ENCODE measurements at regions not wholly inside any gene's neighbourhood (a gene's known extent, or its start where the extent isn't known, plus 50 kb on each side); places are given as distances from the start of the nearest gene placed in this dataset.

DNA sequence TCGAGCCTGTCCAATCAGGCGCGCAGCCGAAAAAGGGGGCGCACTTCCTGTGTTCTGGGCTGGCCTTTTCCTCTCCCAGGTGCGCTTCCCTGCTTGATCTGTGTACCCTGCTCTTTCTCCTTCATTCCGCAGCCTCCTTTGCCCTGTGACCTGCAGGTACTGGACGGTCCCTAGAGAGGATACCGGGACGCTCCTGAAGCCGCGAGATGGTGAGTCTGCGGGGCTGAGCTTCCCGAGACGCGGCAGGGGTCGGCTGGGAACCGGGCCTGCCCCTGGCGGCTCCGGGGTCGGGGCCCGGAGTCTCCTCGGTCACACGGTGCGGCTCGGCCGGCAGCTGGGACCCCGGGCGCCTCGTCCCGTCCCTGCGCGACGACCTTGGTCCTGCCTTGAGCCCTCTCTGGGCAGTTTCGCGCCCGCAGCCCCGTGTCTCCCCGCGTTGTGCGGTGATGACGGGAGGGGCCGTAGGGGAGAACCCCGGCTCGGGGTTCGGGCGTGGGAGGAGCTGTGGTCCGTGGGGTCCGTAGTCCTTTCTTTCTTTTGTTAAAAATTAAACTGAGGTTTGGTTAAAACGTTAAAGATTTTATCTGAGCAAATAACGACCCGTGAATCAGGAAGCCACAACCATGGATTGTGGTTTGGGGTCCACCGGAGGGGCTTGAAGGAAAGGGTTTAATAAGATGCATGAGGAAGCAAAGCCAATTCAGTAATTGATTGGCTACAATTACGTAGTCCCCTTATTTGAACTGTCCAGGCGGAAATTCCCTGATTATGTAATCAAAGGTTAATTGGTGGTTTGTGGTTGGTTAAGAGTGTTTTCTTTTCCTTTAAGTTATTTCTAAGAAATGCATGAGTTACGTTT lies 172.8 kb upstream of the ZNF267 start:
- Histone ChIP-seq H3K27ac (ENCODE audit: insufficient read depth, low read depth, low read length, poor library complexity, severe bottlenecking) (no peak overlapping the region), H3K9me3 (ENCODE audit: control insufficient read depth, low read length) (no peaks in the 10 kb centered on the region)

DNA sequence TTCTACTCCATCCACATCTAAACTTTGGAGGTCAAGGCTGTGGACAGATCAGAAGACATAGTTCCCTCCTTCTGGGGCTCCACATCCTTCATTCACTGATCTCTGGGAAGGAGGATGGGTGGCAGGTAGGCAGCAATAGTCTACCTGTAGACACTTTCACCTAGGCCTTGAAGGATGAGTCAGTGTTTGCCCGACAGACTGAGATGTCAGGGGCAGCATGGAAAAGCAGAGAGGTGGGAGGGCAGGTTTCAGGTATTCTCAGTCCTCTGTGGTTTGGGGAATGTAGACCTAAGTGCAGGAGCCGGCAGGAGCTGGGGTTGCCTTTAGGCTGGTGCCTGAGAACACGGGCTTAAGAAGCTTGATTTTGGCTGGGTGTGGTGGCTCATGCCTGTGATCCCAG lies 171.9 kb upstream of the ZNF267 start:
- H3K4me1 ChIP-seq (ENCODE audit: control insufficient read depth, insufficient read depth, low read length) = no peaks in the 10 kb centered on the region
- H3K27me3 ChIP-seq (ENCODE audit: control insufficient read depth, insufficient read depth, low read length, poor library complexity, severe bottlenecking) = peaks cover 8% of the 10 kb centered on the region
- no peaks in the 10 kb centered on the region for H3K9me3 ChIP-seq (ENCODE audit: control insufficient read depth, low read length)
- peaks cover 29% of the 10 kb centered on the region for H3K36me3 ChIP-seq (ENCODE audit: control insufficient read depth, insufficient read depth, low read length)
- H3K4me3 ChIP-seq (ENCODE audit: insufficient read depth, low read depth, low read length) = peak overlapping the region; percentile 84
- H3K27ac ChIP-seq (ENCODE audit: insufficient read depth, low read depth, low read length, poor library complexity, severe bottlenecking) = no peak overlapping the region
- 77 to 78% methylated on average over 3 of the region's 3 CpGs for WGBS, 2 experiments

More for the DNA sequence above, 172.8 kb upstream of the ZNF267 start:
- H3K36me3 ChIP-seq (ENCODE audit: control insufficient read depth, insufficient read depth, low read length) = peaks cover 26% of the 10 kb centered on the region
- H3K4me3 ChIP-seq (ENCODE audit: insufficient read depth, low read depth, low read length) = peak overlapping the region; percentile 84
- no peaks in the 10 kb centered on the region for H3K4me1 ChIP-seq (ENCODE audit: control insufficient read depth, insufficient read depth, low read length)
- WGBS, 2 experiments = 4% methylated on average over 56 of the region's 56 CpGs
- peaks cover 8% of the 10 kb centered on the region for H3K27me3 ChIP-seq (ENCODE audit: control insufficient read depth, insufficient read depth, low read length, poor library complexity, severe bottlenecking)

DNA sequence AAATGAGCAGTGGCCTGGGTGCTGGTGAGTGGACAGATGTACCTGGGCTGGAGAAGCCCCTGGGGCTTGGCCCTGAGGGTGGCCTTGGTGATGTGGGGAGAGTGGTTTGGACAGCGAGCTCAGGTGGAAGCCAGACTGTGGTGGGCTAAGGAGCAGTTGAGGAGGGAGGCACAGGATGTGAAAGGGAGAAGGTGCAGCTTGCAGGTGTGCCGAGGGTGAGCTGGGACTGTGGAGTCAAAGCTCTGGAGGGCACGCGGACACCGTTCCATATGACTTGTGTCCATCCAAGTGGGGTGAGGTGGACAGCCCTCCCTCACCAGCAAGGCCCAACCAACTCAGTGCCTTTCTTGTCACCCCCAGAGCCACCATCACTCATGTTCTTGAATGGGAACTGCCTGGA lies 170.8 kb upstream of the ZNF267 start:
- WGBS, 2 experiments = 95 to 99% methylated on average over 5 of the region's 5 CpGs
- H3K9me3 ChIP-seq (ENCODE audit: control insufficient read depth, low read length) = no peaks in the 10 kb centered on the region
- no peak overlapping the region for H3K4me3 ChIP-seq (ENCODE audit: insufficient read depth, low read depth, low read length)
- peaks cover 8% of the 10 kb centered on the region for H3K27me3 ChIP-seq (ENCODE audit: control insufficient read depth, insufficient read depth, low read length, poor library complexity, severe bottlenecking)
- peaks cover 29% of the 10 kb centered on the region for H3K36me3 ChIP-seq (ENCODE audit: control insufficient read depth, insufficient read depth, low read length)
- no peak overlapping the region for H3K27ac ChIP-seq (ENCODE audit: insufficient read depth, low read depth, low read length, poor library complexity, severe bottlenecking)
- H3K4me1 ChIP-seq (ENCODE audit: control insufficient read depth, insufficient read depth, low read length) = no peaks in the 10 kb centered on the region

DNA sequence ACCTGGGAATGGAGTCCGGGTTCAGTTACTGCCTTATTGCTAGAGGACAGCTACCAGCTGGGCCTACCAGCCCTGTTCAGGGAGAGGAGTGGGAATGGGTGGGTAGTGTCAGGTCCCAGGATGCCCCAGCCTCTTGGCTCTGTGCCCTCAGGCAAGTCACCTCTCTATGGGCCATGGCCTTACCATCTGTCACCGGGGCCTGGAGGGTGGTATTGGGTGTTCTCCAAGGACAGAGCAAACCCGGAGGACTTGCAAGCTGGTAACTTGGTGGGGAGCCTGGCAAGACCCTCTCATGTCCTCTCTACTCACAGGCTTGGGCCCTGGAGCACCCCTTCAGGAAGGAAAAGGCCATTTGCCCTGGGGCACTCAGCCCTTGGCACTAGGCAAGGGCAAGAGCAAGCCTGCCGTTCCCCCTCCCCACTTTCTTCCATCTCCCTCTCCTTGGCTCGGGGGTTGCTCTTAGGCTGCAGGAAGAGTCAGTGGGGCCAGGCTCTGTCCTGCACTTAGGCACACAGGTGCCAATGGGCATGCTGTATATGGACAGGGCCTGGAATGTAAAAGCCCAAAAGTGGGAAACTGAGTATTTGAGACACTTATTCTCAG lies 170.0 kb upstream of the ZNF267 start:
- H3K4me3 ChIP-seq (ENCODE audit: insufficient read depth, low read depth, low read length) = no peak overlapping the region
- H3K4me1 ChIP-seq (ENCODE audit: control insufficient read depth, insufficient read depth, low read length) = no peaks in the 10 kb centered on the region
- H3K27ac ChIP-seq (ENCODE audit: insufficient read depth, low read depth, low read length, poor library complexity, severe bottlenecking) = no peak overlapping the region
- H3K9me3 ChIP-seq (ENCODE audit: control insufficient read depth, low read length) = no peaks in the 10 kb centered on the region
- H3K36me3 ChIP-seq (ENCODE audit: control insufficient read depth, insufficient read depth, low read length) = peaks cover 29% of the 10 kb centered on the region
- peaks cover 8% of the 10 kb centered on the region for H3K27me3 ChIP-seq (ENCODE audit: control insufficient read depth, insufficient read depth, low read length, poor library complexity, severe bottlenecking)
- WGBS, 2 experiments = 89 to 94% methylated on average over 5 of the region's 5 CpGs

DNA sequence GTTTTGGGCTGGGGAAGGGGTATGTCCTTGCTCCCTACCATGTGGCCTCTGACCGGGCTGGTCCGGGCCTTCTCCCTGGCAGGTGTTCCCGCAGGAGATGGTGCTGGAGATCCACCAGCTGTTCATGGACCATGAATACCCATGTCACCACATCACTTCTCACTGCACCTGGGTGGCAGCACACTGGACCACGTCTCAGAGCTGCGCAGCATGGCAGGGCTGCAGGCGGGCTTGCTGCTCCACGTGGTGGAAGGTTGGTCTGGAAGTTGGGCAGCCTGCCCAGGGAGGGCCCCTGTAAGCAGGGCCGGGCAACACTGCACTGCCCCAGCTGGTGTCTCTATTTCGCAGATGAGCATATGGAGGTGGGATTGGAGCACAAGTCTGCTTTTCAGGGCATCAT lies 169.5 kb upstream of the ZNF267 start:
- H3K4me3 ChIP-seq (ENCODE audit: insufficient read depth, low read depth, low read length) = no peak overlapping the region

DNA sequence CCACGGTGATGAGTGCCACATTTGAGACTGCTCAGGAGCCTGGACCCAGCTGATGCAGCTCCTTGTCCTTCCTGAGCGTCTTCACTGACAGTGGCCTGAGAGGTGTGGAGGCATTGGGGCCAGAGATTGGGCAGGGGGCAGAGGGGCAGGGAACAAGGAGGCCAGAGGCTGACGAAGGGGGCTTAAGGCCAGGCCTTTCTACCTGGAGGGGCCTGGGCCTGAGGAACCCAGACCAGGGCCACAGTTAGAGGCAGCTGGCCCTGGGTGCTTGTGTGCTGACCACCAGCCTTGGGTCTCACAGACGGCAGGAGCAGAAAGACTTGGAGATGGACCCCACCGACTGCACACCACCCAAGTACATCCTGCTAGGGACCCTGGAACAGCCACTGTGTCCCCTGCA lies 168.2 kb upstream of the ZNF267 start:
- H3K27me3 ChIP-seq (ENCODE audit: control insufficient read depth, insufficient read depth, low read length, poor library complexity, severe bottlenecking) = no peaks in the 10 kb centered on the region
- H3K9me3 ChIP-seq (ENCODE audit: control insufficient read depth, low read length) = no peaks in the 10 kb centered on the region
- 94% methylated on average over 5 of the region's 5 CpGs for WGBS, 2 experiments
- no peak overlapping the region for H3K27ac ChIP-seq (ENCODE audit: insufficient read depth, low read depth, low read length, poor library complexity, severe bottlenecking)
- no peaks in the 10 kb centered on the region for H3K4me1 ChIP-seq (ENCODE audit: control insufficient read depth, insufficient read depth, low read length)
- H3K4me3 ChIP-seq (ENCODE audit: insufficient read depth, low read depth, low read length) = no peak overlapping the region
- peaks cover 29% of the 10 kb centered on the region for H3K36me3 ChIP-seq (ENCODE audit: control insufficient read depth, insufficient read depth, low read length)

More for the DNA sequence above, 169.5 kb upstream of the ZNF267 start:
- H3K27me3 ChIP-seq (ENCODE audit: control insufficient read depth, insufficient read depth, low read length, poor library complexity, severe bottlenecking) = peaks cover 7% of the 10 kb centered on the region
- peaks cover 29% of the 10 kb centered on the region for H3K36me3 ChIP-seq (ENCODE audit: control insufficient read depth, insufficient read depth, low read length)
- H3K9me3 ChIP-seq (ENCODE audit: control insufficient read depth, low read length) = no peaks in the 10 kb centered on the region
- 93 to 96% methylated on average over 9 of the region's 9 CpGs for WGBS, 2 experiments
- no peaks in the 10 kb centered on the region for H3K4me1 ChIP-seq (ENCODE audit: control insufficient read depth, insufficient read depth, low read length)
- H3K27ac ChIP-seq (ENCODE audit: insufficient read depth, low read depth, low read length, poor library complexity, severe bottlenecking) = no peak overlapping the region

DNA sequence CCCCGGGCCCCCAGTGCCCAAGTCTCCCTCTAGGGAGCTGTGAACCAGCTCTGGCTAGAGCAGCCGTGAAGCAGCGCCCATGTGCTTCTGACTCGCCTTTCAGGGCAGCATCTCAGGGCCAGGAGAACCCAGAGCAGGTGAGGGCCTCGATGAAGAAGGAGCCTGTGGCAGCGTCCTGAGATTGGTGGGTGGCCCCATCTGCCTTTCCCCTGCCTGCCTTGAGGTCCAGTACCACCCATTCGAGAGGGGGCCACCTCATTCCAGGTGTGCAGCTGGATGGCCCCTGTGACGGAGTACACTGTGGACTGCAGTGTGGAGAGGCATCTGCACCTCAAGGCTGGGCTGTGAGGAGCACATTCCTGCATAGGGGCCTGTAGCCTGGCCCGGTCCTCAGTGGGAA lies 167.3 kb upstream of the ZNF267 start:
- no peaks in the 10 kb centered on the region for H3K27me3 ChIP-seq (ENCODE audit: control insufficient read depth, insufficient read depth, low read length, poor library complexity, severe bottlenecking)
- H3K4me3 ChIP-seq (ENCODE audit: insufficient read depth, low read depth, low read length) = no peak overlapping the region
- peaks cover 29% of the 10 kb centered on the region for H3K36me3 ChIP-seq (ENCODE audit: control insufficient read depth, insufficient read depth, low read length)
- no peaks in the 10 kb centered on the region for H3K9me3 ChIP-seq (ENCODE audit: control insufficient read depth, low read length)
- no peaks in the 10 kb centered on the region for H3K4me1 ChIP-seq (ENCODE audit: control insufficient read depth, insufficient read depth, low read length)
- H3K27ac ChIP-seq (ENCODE audit: insufficient read depth, low read depth, low read length, poor library complexity, severe bottlenecking) = no peak overlapping the region
- WGBS, 2 experiments = 88 to 89% methylated on average over 9 of the region's 9 CpGs

DNA sequence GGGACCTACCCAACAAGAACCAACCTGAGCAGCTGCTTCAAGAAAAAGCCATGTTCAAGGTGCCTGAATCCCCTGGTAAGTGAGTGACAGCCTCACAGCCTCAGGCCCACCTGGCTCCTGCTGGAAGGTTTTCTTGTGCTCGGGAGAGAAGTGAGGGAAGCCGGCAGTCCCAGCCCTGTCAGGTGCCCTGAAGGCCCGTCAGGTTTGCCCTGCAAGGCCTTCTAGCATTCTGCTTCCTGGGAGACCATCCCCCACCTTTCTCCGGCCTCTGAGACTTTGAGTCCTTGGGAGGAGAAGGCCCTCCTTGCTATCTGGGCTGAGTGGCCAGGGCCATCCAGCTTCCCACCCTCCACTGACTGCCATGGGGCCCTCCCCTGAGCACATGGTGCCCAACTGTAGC lies 166.7 kb upstream of the ZNF267 start:
- no peak overlapping the region for H3K4me3 ChIP-seq (ENCODE audit: insufficient read depth, low read depth, low read length)

DNA sequence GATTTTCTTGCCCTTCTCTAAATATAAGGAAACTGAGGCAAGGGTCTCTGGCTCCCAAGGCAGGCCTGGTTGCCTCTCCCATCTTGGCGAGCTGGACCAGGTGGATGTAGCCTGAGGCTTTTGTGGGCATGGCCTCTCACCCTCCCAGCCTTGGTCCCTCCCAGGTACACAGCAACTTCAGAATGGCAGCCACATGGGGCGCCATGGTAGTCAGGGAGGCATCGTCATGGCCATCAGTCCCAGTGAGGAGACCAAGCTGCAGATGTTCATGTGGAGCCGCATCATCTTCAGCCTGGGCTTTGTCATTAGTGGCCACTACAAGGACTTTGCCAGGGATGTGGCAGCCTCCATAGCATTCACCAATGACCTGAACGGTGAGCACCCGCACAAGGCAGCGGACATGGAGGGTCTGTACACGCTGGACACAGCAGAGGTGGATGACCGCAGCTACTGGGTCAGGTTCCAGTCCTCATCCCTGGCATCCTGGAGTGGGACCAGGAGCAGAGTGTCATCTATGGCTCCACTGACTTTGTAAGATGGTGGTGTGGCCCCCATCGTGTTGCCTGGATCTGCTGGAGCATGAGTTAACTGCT lies 165.8 kb upstream of the ZNF267 start:
- 95% methylated on average over 10 of the region's 10 CpGs for WGBS, 2 experiments
- H3K27ac ChIP-seq (ENCODE audit: insufficient read depth, low read depth, low read length, poor library complexity, severe bottlenecking) = no peak overlapping the region
- no peaks in the 10 kb centered on the region for H3K4me1 ChIP-seq (ENCODE audit: control insufficient read depth, insufficient read depth, low read length)
- H3K36me3 ChIP-seq (ENCODE audit: control insufficient read depth, insufficient read depth, low read length) = peaks cover 26% of the 10 kb centered on the region
- H3K9me3 ChIP-seq (ENCODE audit: control insufficient read depth, low read length) = no peaks in the 10 kb centered on the region
- H3K27me3 ChIP-seq (ENCODE audit: control insufficient read depth, insufficient read depth, low read length, poor library complexity, severe bottlenecking) = no peaks in the 10 kb centered on the region
- no peak overlapping the region for H3K4me3 ChIP-seq (ENCODE audit: insufficient read depth, low read depth, low read length)

More for the DNA sequence above, 166.7 kb upstream of the ZNF267 start:
- H3K27ac ChIP-seq (ENCODE audit: insufficient read depth, low read depth, low read length, poor library complexity, severe bottlenecking) = no peak overlapping the region
- H3K9me3 ChIP-seq (ENCODE audit: control insufficient read depth, low read length) = no peaks in the 10 kb centered on the region
- WGBS, 2 experiments = 91 to 95% methylated on average over 4 of the region's 4 CpGs
- no peaks in the 10 kb centered on the region for H3K27me3 ChIP-seq (ENCODE audit: control insufficient read depth, insufficient read depth, low read length, poor library complexity, severe bottlenecking)
- no peaks in the 10 kb centered on the region for H3K4me1 ChIP-seq (ENCODE audit: control insufficient read depth, insufficient read depth, low read length)
- H3K36me3 ChIP-seq (ENCODE audit: control insufficient read depth, insufficient read depth, low read length) = peaks cover 29% of the 10 kb centered on the region

DNA sequence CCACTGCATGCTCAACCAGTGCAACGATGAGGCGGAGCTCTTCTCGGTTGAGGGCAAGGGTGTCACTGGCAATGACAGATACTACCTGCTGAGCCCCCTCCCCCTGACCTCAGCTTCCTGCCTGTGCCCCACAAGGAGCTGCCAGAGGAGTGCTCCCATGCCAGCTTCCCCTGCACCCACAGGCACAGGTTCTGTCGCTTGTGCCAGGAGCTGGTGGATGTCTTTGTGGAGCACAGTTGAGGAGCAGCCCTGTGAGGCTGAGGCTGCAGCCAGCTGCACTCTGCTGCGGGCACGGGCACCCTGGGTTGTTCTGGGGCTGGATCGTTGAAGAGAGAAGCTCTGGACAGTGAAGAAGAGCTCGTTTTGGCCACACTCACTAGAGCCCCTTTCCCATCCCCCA lies 165.3 kb upstream of the ZNF267 start:
- WGBS, 2 experiments = 92 to 93% methylated on average over 8 of the region's 8 CpGs
- H3K4me3 ChIP-seq (ENCODE audit: insufficient read depth, low read depth, low read length) = no peak overlapping the region
- no peaks in the 10 kb centered on the region for H3K9me3 ChIP-seq (ENCODE audit: control insufficient read depth, low read length)
- no peak overlapping the region for H3K27ac ChIP-seq (ENCODE audit: insufficient read depth, low read depth, low read length, poor library complexity, severe bottlenecking)
- H3K27me3 ChIP-seq (ENCODE audit: control insufficient read depth, insufficient read depth, low read length, poor library complexity, severe bottlenecking) = no peaks in the 10 kb centered on the region
- H3K36me3 ChIP-seq (ENCODE audit: control insufficient read depth, insufficient read depth, low read length) = peaks cover 21% of the 10 kb centered on the region
- no peaks in the 10 kb centered on the region for H3K4me1 ChIP-seq (ENCODE audit: control insufficient read depth, insufficient read depth, low read length)
